NCI-H510A treated with DMSO at 0.1 percent for 48 hours (cell line): ENCODE measurements at regions not wholly inside any gene's neighbourhood (a gene's known extent, or its start where the extent isn't known, plus 50 kb on each side); places are given as distances from the start of the nearest gene placed in this dataset.
"Not testable (repeated sequence)": the region's sequence is repeated elsewhere in the genome, so short reads cannot be mapped to it uniquely, and the experiment has no call there.

ENCODE experiments used
- DNase-seq: peaks from one replicate; lab custom pipeline; 2025; lab: John Stamatoyannopoulos, UW

GRCh38 chr13:64197232-64197631 is 2781.6 kb upstream of the PCDH20 start:
- no peak for DNase-seq

GRCh38 chr13:64186503-64187250 is 2771.0 kb upstream of the PCDH20 start:
- no peak for DNase-seq

DNA sequence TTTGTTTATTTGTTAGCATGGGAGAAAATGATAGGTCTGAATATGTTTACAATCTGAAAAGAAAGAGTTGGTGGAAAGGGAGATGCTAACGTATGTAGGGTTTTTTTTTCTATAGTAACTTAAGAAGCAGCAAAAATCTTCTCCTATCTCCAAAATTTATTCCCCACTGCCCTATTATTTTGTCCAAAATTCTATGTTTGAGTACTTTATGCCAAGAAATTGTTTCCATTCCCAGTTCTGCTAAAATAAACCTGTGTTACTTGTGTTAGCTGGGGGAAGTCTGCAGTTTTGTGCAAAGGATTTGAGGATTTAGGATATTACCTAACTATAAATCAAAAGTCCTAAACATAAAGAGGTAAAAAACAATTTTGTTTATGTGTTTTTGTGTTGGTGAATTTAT is 2770.4 kb upstream of the PCDH20 start:
- DNase-seq, result no peak

- DNase-seq, result no peak
Measured at GRCh38 chr13:64180756-64181155, 2765.1 kb upstream of the PCDH20 start.

DNA sequence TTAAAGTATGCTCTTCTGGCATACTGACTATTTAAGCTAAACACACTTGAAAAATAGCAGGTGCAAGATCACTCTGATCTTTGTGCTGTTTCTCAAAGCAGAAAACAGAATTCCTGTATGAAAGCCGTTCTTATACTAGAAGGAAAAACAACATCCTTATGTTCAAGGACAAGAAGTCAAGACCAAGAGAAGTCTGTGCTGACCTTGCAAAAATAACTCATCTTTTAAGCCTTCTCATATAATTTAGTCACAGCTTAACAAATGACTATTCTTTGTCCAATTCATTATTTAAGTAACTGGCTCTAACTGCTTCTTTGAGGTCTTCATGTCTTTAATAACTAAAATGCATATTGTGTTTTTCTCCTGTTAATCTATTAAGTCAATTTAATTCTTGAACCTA is 2750.2 kb upstream of the PCDH20 start:
- no peak for DNase-seq

DNA sequence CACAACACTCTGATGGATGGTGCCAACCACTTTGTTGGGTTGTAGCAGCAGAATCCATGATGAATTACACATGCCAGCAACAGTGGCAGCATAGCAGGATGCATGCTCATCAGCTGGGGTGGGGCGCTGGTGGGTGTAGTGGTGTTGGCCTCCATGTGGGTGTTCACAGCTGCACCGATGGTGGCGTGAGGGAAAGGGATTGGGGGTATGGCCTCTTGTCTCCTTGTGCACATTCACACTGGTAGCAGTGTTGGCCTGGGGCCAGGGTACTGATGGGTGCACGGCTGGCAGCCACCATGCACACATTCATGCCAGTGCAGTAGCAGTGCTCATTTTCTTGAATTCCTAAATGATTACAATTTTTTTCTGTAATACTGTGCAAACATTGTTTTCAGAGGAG is 2748.8 kb upstream of the PCDH20 start:
- no peak for DNase-seq

DNA sequence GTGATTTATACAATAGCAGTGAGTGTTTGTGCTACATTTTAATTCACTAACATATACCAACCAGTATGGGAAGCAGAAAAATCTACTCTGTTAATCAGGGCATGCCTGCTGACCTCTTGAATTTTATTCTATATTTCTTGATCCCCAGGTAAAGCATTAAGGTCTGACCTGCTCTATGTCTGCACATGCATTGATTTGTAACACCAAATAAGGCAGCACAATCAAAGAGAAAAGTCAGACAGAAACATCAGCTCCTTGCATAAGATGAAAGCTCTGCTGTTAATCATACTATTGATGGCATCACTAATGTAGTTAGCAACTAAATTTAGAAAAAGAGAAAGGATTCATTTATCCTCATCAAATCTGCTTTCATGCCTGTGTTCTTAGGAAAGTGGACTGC is 2744.8 kb upstream of the PCDH20 start:
- no peak for DNase-seq

- DNase-seq, result no peak
Measured at GRCh38 chr13:64158908-64159307, 2743.3 kb upstream of the PCDH20 start.

DNA sequence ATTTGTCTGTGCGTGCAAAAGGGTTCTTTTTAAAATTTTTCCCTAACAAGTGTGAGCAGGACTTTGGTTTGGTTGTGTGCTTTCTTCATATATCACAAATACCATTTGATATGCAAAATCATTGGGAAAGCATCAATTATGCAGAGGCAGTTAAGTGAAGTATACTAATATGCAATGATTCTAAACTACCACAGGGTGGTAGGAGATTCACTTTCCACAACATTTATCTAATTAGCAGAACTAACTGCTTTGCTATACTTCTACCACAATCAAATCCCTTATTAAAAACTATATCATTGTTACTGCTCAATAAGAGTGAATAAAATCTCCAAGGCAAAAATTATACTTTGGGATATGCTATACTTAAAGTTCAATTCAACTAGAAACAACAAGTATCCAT is 2738.9 kb upstream of the PCDH20 start:
- no peak for DNase-seq

GRCh38 chr13:64130600-64130999 is 2715.0 kb upstream of the PCDH20 start:
- no peak for DNase-seq

DNA sequence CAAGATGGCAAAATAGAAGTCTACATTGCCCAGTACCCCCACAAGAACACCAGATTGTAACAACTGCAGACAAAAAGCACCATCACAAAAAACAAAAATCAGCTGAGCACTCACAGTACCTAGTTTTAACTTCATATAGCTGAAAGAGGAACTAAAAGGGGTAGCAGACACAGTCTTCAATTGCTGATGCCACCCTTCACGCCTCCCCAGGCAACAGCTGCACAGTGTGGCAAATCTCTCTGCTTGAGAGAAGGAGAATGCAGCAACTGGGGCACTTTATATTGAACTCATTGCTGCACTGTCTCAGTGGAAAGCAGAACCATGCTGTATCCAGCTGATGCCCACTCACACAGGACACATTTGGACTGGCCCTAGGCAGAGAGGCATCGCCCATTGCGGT is 2714.5 kb upstream of the PCDH20 start:
- no peak for DNase-seq

GRCh38 chr13:64127856-64128255 is 2712.2 kb upstream of the PCDH20 start:
- no peak for DNase-seq

GRCh38 chr13:64127192-64127591 is 2711.5 kb upstream of the PCDH20 start:
- DNase-seq, result no peak

DNA sequence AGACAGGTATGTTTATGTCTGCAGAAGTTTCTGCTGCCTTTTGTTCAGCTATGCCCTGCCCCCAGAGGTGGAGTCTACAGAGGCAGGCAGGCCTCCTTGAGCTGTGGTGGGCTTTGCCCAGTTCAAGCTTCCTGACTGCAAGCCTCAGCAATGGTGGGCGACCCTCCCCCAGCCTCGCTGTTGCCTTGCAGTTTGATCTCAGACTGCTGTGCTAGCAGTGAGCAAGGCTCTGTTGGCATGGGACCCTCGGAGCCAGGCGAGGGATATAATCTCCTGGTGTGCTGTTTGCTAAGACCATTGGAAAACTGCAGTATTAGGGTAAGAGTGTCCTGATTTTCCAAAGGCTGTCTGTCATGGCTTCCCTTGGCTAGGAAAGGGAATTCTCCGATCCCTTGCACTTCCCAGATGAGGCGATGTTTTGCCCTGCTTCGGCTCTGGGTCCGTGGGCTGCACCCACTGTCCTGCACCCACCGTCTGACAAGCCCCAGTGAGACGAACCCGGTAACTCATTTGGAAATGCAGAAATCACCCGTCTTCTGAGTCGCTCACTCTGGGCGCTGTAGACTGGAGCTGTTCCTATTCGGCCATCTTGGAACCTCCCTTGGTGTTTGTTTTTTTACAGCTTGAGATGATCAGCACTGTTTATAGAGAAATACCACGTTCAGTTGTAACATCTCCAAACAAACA is 2705.5 kb upstream of the PCDH20 start:
- DNase-seq, result not testable (repeated sequence)

- DNase-seq, result no peak
Measured at GRCh38 chr13:64099994-64100393, 2684.3 kb upstream of the PCDH20 start.

DNA sequence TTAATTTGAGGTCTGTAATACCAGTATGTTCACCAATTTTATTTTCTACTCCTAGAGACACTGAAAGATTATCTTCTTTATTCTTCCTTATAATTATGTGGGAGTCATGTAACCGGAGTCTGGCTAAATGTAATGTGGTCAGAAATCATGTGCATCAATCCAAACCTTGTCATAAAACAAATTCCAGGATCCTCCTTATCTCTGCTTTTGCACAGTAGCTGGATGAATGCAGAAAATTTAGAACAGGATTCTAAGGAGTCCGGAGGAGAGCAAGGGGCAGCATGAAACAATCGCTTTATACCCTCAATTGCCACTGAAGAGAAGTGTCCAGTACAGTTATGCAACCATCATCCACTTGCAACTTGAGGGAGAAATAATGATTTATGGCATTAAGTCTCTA is 2674.7 kb upstream of the PCDH20 start:
- no peak for DNase-seq

GRCh38 chr13:64088491-64088890 is 2672.8 kb upstream of the PCDH20 start:
- DNase-seq, result no peak

DNA sequence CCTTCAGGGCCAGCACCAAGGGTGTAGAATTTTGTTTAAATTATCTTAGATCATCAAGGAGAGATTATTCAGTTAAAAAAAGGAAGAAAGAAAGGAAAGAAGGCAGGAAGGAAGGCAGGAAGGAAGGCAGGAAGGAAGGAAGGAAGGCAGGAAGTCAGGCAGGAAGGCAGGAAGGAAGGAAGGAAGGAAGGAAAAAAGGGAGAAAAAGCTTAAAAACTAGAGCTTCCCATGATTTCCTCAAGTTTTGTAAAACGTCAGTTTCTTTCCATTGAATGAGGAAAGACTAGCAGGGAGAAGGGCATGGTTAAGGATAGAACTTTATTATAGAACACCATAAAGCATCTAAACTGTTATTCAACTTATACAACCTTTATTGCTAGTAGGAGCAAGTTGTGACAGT is 2672.0 kb upstream of the PCDH20 start:
- DNase-seq, result no peak

- no peak for DNase-seq
Measured at GRCh38 chr13:64083811-64084210, 2668.2 kb upstream of the PCDH20 start.

DNA sequence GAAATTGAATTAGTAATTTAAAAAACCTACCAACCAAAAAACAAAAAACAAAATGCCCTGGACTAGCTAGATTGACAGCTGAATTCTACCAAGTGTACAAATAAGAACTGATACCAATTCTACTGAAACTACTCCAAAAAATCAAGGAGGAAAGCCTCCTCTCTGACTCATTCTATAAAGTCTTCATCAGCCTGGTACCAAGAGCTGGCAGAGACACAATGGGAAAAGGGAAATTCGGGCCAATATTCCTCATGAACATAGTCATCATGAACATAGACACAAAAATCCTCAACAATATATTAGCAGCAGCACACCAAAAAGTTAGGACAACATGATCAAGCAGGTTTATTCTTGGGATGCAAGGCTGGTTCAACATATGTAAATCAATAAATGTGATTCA is 2667.7 kb upstream of the PCDH20 start:
- no peak for DNase-seq

- no peak for DNase-seq
Measured at GRCh38 chr13:64078480-64078936, 2662.9 kb upstream of the PCDH20 start.

DNA sequence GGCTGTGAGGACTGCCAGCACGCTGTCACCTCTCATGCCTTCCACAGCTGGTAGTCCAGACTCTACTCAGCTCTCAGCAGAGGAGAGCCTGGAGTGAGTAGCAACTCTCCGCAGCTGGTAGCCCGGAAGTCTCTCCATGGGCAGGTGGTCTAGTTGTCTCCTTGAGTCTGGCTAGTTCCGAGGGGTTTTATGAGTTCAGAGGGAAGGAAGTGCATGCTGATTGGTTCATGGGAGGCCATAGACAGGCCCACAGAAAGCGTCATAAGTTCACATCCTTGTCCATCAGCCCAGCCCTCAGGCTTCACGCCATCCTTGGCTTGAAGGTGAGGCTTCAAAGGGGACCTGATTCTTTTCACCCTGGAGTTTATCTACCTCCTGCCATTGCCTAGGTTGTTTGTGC is 2662.4 kb upstream of the PCDH20 start:
- no peak for DNase-seq

DNA sequence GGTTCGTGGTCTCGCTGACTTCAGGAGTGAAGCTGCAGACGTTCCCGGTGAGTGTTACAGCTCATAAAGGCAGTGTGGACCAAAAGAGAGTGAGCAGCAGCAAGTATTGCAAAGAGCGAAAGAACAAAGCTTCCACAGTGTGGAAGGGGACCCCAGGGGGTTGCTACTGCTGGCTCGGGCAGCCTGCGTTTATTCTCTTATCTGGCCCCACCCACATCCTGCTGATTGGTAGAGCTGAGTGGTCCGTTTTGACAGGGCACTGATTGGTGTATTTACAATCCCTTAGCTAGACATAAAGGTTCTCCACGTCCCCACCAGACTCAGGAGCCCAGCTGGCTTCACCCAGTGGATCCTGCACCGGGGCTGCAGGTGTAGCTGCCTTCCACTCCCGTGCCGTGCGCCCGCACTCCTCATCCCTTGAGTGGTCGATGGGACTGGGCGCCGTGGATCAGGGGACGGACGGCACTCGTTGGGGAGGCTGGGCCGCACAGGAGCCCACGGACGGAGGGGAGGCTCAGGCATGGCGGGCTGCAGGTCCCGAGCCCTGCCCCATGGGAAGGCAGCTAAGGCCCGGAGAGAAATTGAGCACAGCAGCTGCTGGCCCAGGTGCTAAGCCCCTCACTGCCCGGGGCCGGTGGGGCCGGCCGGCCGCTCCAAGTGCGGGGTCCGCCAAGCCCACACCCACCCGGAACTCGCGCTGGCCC is 2661.6 kb upstream of the PCDH20 start:
- DNase-seq, result not testable (repeated sequence)
